ENCODE measurements at regions not wholly inside any gene's neighbourhood (a gene's known extent, or its start where the extent isn't known, plus 50 kb on each side); places are given as distances from the start of the nearest gene placed in this dataset.

DNA sequence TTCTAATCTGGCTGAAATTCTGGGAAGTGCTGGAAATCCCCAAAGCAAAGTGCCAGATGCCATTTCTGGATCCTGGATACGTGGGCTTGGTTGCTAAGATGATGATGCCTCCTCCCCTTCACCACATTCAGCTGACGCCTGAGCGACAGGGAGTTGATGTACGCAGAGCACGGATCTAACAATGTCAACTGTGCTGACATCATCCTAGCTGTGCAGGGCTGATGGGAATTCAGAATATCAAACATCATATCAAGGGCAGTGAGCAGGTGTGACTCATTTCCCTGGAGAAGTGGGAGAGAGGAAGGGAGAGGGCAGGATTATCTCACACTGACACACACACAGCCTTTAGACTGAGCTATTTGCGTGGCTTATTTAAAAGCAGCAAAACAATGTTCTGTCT lies 92.6 kb upstream of the ZBTB20 start (continued):
- TF ChIP-seq HDAC2 (IDR thresholded peaks at IDR 0.05) (no peak), EP300 (IDR thresholded peaks at IDR 0.05) (peak; percentile 40 to 65; a peak in 2 of 5 replicates), CBX8 (IDR thresholded peaks at IDR 0.05) (no peak), ESRRA (IDR thresholded peaks at IDR 0.05; ENCODE audit: borderline replicate concordance, low read length) (no peak), RARB (CRISPR knock-in tag; IDR thresholded peaks at IDR 0.05) (no peak), ZC3H11A (IDR thresholded peaks at IDR 0.05) (no peak), MAFK (IDR thresholded peaks at IDR 0.05; ENCODE audit: partially characterized antibody) (peak; percentile 76), GATA3 (IDR thresholded peaks at IDR 0.05; ENCODE audit: borderline replicate concordance) (peak; percentile 83), CHD4 (IDR thresholded peaks at IDR 0.05; ENCODE audit: borderline replicate concordance) (no peak), SMC3 (IDR thresholded peaks at IDR 0.05) (0 out of 3 replicates have a peak, but pooled peaks have one; percentile 23), JUN (IDR thresholded peaks at IDR 0.05) (peak in 1 of 2 experiments; percentile 60; a peak in 1 of 5 replicates), RFX5 (IDR thresholded peaks at IDR 0.05) (no peak), PBX3 (IDR thresholded peaks at IDR 0.05) (0 out of 2 replicates have a peak, but pooled peaks have one; percentile 56), FOXS1 (CRISPR knock-in tag; IDR thresholded peaks at IDR 0.05) (no peak), ZFP36 (IDR thresholded peaks at IDR 0.05; ENCODE audit: borderline replicate concordance, partially characterized antibody) (no peak), RCOR1 (IDR thresholded peaks at IDR 0.05; ENCODE audit: low read depth, low read length) (no peak), JUNB (IDR thresholded peaks at IDR 0.05) (peak; percentile 77), HOXB13 (CRISPR knock-in tag; IDR thresholded peaks at IDR 0.05; ENCODE audit: low read depth) (no peak)
- TF ChIP-seq, protein P1, sequence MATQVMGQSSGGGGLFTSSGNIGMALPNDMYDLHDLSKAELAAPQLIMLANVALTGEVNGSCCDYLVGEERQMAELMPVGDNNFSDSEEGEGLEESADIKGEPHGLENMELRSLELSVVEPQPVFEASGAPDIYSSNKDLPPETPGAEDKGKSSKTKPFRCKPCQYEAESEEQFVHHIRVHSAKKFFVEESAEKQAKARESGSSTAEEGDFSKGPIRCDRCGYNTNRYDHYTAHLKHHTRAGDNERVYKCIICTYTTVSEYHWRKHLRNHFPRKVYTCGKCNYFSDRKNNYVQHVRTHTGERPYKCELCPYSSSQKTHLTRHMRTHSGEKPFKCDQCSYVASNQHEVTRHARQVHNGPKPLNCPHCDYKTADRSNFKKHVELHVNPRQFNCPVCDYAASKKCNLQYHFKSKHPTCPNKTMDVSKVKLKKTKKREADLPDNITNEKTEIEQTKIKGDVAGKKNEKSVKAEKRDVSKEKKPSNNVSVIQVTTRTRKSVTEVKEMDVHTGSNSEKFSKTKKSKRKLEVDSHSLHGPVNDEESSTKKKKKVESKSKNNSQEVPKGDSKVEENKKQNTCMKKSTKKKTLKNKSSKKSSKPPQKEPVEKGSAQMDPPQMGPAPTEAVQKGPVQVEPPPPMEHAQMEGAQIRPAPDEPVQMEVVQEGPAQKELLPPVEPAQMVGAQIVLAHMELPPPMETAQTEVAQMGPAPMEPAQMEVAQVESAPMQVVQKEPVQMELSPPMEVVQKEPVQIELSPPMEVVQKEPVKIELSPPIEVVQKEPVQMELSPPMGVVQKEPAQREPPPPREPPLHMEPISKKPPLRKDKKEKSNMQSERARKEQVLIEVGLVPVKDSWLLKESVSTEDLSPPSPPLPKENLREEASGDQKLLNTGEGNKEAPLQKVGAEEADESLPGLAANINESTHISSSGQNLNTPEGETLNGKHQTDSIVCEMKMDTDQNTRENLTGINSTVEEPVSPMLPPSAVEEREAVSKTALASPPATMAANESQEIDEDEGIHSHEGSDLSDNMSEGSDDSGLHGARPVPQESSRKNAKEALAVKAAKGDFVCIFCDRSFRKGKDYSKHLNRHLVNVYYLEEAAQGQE (IDR thresholded peaks at IDR 0.05): no peak

- ChIA-PET POLR2A (no interaction called here), CTCF (interaction anchor here (1.2 kb wide), 1 partner anchor 9 kb away, joined by 3 read pairs; no protein-coding TSS in a partner anchor)
- FAIRE-seq (no peak), DNase-seq (ENCODE audit: low read depth in 1 of 2, low spot score in 1 of 2) (no peak), ATAC-seq (no peak)
- whole genome bisulfite sequencing (ENCODE audit: missing lambda C conversion rate): 62% methylated on average over 3 of the region's 3 CpGs
- Histone ChIP-seq H3K9me3 (no peaks in the 10 kb centered on the region), H3K4me1 (peaks cover 38% of the 10 kb centered on the region), H3K4me2 (no peak overlapping the region), H3K27ac (peak overlapping the region in 1 of 2 experiments; percentile 86; a peak in 3 of 6 replicates), H3K4me3 (no peak overlapping the region)
- no peak for TF ChIP-seq MAZ (IDR thresholded peaks at IDR 0.05; ENCODE audit: borderline replicate concordance, low read depth, low read length)
- TF ChIP-seq EHMT2 (IDR thresholded peaks at IDR 0.05; ENCODE audit: low read depth): no peak
- no peak for TF ChIP-seq USF2 (IDR thresholded peaks at IDR 0.05)
- TF ChIP-seq SREBF2 (IDR thresholded peaks at IDR 0.05): no peak
- TF ChIP-seq KDM1A (IDR thresholded peaks at IDR 0.05; ENCODE audit: low read depth): no peak
- no peak for TF ChIP-seq NFE2L2 (conservative IDR thresholded peaks at IDR 0.05; ENCODE audit: low read length)
- TF ChIP-seq CHD4 (IDR thresholded peaks at IDR 0.05; ENCODE audit: borderline replicate concordance): no peak
- TF ChIP-seq POLR2A (IDR thresholded peaks at IDR 0.05; ENCODE audit: low read length): no peak
- TF ChIP-seq HOXB13 (CRISPR knock-in tag; IDR thresholded peaks at IDR 0.05; ENCODE audit: low read depth): no peak
Measured at GRCh38 chr3:115244350-115244749, 97.3 kb upstream of the ZBTB20 start.

Data from A549 (cell line).